Vagina (tissue), 2 donors: ENCODE measurements at regions not wholly inside any gene's neighbourhood (a gene's known extent, or its start where the extent isn't known, plus 50 kb on each side); places are given as distances from the start of the nearest gene placed in this dataset.

ENCODE experiments used
- DNase-seq, 2 donors: peaks; one replicate each; pipeline ENCODE4 v3.0.0-alpha.2; 2017; ENCODE audit errors: extremely low spot score in 2 of 2
- H3K27ac ChIP-seq: fragments of 200-600 bp; sonication (generic); one replicate; pipeline ENCODE4 v1.5.1; 2019
- H3K27me3 ChIP-seq: fragments of 200-600 bp; sonication (generic); one replicate; pipeline ENCODE4 v1.5.1; 2019
- H3K36me3 ChIP-seq, 2 donors: fragments of 200-600 bp; sonication (generic); one replicate each; pipeline ENCODE4 v1.5.1; 2017 to 2019
- H3K4me1 ChIP-seq: fragments of 200-600 bp; sonication (generic); one replicate; pipeline ENCODE4 v1.5.1; 2019
- H3K4me3 ChIP-seq, 2 donors: fragments of 200-600 bp; sonication (generic); 1 replicate in 1 of 2; 2 replicates in 1 of 2; pipeline ENCODE4 v1.5.1; 2016 to 2019
- H3K9me3 ChIP-seq: fragments of 200-600 bp; sonication (generic); one replicate; pipeline ENCODE4 v1.5.1; 2019
- POLR2A ChIP-seq, 2 donors: fragments of 450-650 bp; IDR thresholded peaks; one replicate each; pipeline ENCODE4 v1.6.1; 2017; ENCODE audit warnings: antibody characterized with exemption in 2 of 2, mild to moderate bottlenecking in 2 of 2, moderate library complexity in 2 of 2
- POLR2AphosphoS5 ChIP-seq, 2 donors: sonication (generic); formaldehyde crosslinking; IDR thresholded peaks; one replicate each; pipeline ENCODE4 v1.9.0; 2017; ENCODE audit warnings: antibody characterized with exemption in 2 of 2, mild to moderate bottlenecking in 2 of 2, low read depth in 1 of 2; ENCODE audit not compliant: insufficient read depth in 1 of 2
- intact Hi-C: fragments of 100-400 bp; cut with DNase I; formaldehyde crosslinking; loops from one replicate; pipeline ENCODE4 v1.15.1; 2023
- TF ChIP-seq, protein P1 (sequence below), 3 experiments: fragments of 450-650 bp in 2 of 3; fragments of 200-600 bp in 1 of 3; sonication (generic) in 1 of 3; IDR thresholded peaks; one replicate each; pipeline ENCODE4 v1.5.1; 2017 to 2019; ENCODE audit warnings: antibody characterized with exemption in 3 of 3, mild to moderate bottlenecking in 2 of 3, moderate library complexity in 2 of 3

- H3K27ac ChIP-seq, result no peak overlapping the region
- no peaks in the 10 kb centered on the region for H3K36me3 ChIP-seq
- no peaks in the 10 kb centered on the region for H3K4me1 ChIP-seq
- no peak for TF ChIP-seq POLR2AphosphoS5 (IDR thresholded peaks at IDR 0.05; ENCODE audit: insufficient read depth in 1 of 2, low read depth in 1 of 2)
- TF ChIP-seq POLR2A (IDR thresholded peaks at IDR 0.05), result no peak
- H3K27me3 ChIP-seq, result no peaks in the 10 kb centered on the region
- intact Hi-C loops, result no loop called here
- no peak for DNase-seq
- H3K4me3 ChIP-seq, result no peak overlapping the region
- no peaks in the 10 kb centered on the region for H3K9me3 ChIP-seq
These were observed 158.4 kb upstream of the MYL2 start for GRCh38 chr12:111078731-111079130.

DNA sequence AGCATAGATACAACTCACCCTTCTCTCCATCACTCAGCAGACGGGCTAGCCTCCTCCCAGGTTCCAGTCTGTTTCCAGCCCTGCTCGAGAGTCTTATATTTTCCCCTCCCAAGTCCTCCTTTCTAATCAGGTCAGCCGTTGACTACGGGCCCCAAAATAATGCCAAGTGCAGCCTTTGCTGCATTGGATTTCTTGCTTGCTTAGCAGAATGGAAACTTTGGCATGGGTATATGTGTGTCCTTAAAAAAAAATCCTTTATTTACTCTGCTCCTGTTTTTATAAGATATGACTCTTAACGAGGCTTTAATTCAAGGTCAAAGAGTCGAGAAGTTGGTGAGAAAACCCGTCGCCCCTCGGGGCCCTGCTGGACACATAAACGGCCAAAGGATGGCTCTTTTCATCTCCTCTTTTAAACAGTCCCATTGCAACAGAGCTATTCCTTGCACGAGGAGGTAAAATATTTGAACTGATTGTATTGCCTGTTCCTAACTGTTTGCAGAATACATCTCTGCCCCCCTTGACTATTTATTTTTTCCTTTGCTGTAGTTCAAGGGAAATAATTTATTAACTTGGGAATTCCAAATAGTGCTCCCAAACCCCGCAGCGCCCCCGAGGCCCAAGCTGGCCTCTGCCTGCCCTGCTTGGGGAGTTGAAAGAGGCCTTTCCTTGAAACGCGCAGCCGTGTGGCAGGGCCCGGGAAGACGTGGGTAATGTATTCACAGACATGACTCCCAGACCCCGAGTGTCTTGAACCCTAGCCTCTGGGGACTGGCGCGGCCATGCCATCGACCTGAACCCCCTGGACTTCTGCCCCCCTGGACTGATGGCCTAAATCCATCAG, 156.5 kb upstream of the MYL2 start:
- H3K36me3 ChIP-seq, result no peaks in the 10 kb centered on the region
- no peaks in the 10 kb centered on the region for H3K27me3 ChIP-seq
- intact Hi-C loops, result no loop called here
- no peaks in the 10 kb centered on the region for H3K9me3 ChIP-seq
- DNase-seq, result no peak
- TF ChIP-seq, protein P1, sequence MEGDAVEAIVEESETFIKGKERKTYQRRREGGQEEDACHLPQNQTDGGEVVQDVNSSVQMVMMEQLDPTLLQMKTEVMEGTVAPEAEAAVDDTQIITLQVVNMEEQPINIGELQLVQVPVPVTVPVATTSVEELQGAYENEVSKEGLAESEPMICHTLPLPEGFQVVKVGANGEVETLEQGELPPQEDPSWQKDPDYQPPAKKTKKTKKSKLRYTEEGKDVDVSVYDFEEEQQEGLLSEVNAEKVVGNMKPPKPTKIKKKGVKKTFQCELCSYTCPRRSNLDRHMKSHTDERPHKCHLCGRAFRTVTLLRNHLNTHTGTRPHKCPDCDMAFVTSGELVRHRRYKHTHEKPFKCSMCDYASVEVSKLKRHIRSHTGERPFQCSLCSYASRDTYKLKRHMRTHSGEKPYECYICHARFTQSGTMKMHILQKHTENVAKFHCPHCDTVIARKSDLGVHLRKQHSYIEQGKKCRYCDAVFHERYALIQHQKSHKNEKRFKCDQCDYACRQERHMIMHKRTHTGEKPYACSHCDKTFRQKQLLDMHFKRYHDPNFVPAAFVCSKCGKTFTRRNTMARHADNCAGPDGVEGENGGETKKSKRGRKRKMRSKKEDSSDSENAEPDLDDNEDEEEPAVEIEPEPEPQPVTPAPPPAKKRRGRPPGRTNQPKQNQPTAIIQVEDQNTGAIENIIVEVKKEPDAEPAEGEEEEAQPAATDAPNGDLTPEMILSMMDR (IDR thresholded peaks at IDR 0.05), result no peak
- TF ChIP-seq POLR2A (IDR thresholded peaks at IDR 0.05), result no peak
- no peak for TF ChIP-seq POLR2AphosphoS5 (IDR thresholded peaks at IDR 0.05; ENCODE audit: insufficient read depth in 1 of 2, low read depth in 1 of 2)
- no peaks in the 10 kb centered on the region for H3K4me1 ChIP-seq
- no peak overlapping the region for H3K4me3 ChIP-seq
- no peak overlapping the region for H3K27ac ChIP-seq

DNA sequence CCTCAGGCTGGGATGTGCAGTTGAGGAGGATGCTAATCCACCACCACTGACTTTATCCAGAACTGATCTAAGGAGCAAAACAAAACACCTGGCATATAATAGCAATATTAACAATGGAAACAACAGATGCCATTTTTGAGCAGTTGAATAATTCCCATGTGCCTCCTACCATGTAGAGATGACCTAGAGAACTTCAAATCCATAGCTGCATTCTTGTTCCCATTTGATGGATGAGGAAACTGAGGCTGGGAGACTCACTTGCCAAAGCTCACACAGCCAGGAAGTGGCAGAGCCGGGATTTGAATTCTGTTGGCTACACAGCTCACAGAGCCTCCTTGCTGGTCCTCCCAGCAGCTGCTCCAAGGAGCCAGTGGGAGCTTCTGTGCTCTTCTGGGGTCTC, 155.8 kb upstream of the MYL2 start:
- no peaks in the 10 kb centered on the region for H3K4me1 ChIP-seq
- H3K4me3 ChIP-seq, result no peak overlapping the region
- H3K9me3 ChIP-seq, result no peaks in the 10 kb centered on the region
- H3K27me3 ChIP-seq, result no peaks in the 10 kb centered on the region
- DNase-seq, result no peak
- no peaks in the 10 kb centered on the region for H3K36me3 ChIP-seq
- intact Hi-C loops, result no loop called here
- no peak overlapping the region for H3K27ac ChIP-seq
- TF ChIP-seq POLR2A (IDR thresholded peaks at IDR 0.05) (no peak), POLR2AphosphoS5 (IDR thresholded peaks at IDR 0.05; ENCODE audit: insufficient read depth in 1 of 2, low read depth in 1 of 2) (no peak)
- TF ChIP-seq, protein P1 (IDR thresholded peaks at IDR 0.05), result no peak

DNA sequence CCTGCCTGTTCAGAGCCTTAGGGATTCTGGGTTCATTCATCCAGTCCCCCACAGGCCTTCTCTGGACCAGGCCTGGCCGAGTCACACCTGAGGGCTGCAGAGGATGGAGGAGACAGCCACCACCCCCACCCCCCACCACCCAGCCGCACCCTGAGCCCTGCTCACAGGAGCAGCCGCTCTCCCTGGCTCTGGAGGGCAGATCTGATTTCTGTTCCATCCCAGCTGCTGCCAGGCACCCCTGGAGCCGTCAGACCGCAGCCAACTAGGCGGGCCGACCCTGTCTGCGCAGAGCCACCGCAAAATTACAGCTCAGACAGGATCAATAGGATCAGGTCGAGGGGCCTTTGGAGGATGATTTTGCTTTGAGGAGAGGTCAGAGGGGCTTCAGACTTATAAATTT, 154.6 kb upstream of the MYL2 start:
- Histone ChIP-seq H3K36me3 (no peaks in the 10 kb centered on the region), H3K4me3 (no peak overlapping the region), H3K27me3 (no peaks in the 10 kb centered on the region), H3K4me1 (no peaks in the 10 kb centered on the region), H3K27ac (no peak overlapping the region), H3K9me3 (no peaks in the 10 kb centered on the region)
- no peak for TF ChIP-seq POLR2AphosphoS5 (IDR thresholded peaks at IDR 0.05; ENCODE audit: insufficient read depth in 1 of 2, low read depth in 1 of 2)
- TF ChIP-seq POLR2A (IDR thresholded peaks at IDR 0.05), result no peak
- TF ChIP-seq, protein P1 (IDR thresholded peaks at IDR 0.05), result no peak
- no peak for DNase-seq
- intact Hi-C loops, result no loop called here

GRCh38 chr12:111074559-111074958, 154.2 kb upstream of the MYL2 start:
- Histone ChIP-seq H3K36me3 (no peaks in the 10 kb centered on the region), H3K27ac (no peak overlapping the region), H3K4me3 (no peak overlapping the region), H3K9me3 (no peaks in the 10 kb centered on the region), H3K4me1 (no peaks in the 10 kb centered on the region), H3K27me3 (no peaks in the 10 kb centered on the region)
- intact Hi-C loops, result no loop called here
- no peak for DNase-seq
- TF ChIP-seq POLR2A (IDR thresholded peaks at IDR 0.05), result no peak
- TF ChIP-seq, protein P1 (IDR thresholded peaks at IDR 0.05), result no peak
- TF ChIP-seq POLR2AphosphoS5 (IDR thresholded peaks at IDR 0.05; ENCODE audit: insufficient read depth in 1 of 2, low read depth in 1 of 2), result no peak
